GM12878 (cell line): ENCODE measurements at regions not wholly inside any gene's neighbourhood (a gene's known extent, or its start where the extent isn't known, plus 50 kb on each side); places are given as distances from the start of the nearest gene placed in this dataset.

Experiments used
- ATAC-seq: fragments of 200-7000 bp; cut with Tn5 transposase; 3 replicates; pipeline ENCODE4 v1.9.1; 2020; ENCODE audit warnings: mild to moderate bottlenecking, moderate library complexity
- BruUV-seq: library from RNA; stranded (reverse); fragments of 400-500 nt; replicated peaks from 2 replicates; lab custom pipeline; 2021; lab: Mats Ljungman, UMichigan
- CTCF ChIA-PET: fragments of 300-600 bp; sonication (Branson Sonifier 250); formaldehyde crosslinking; extraction: SDS; loops from one replicate; lab custom pipeline; 2021; ENCODE audit warnings: inconsistent platforms; lab: Yijun Ruan, JAX
- POLR2A ChIA-PET: fragments of 350-600 bp; formaldehyde crosslinking; extraction: SDS; loops from one replicate; lab custom pipeline; 2021; ENCODE audit warnings: inconsistent platforms; lab: Charles Lee
- RAD21 ChIA-PET: fragments of 300-600 bp; sonication (Branson Sonifier 250); formaldehyde crosslinking; loops from one replicate; lab custom pipeline; 2023; ENCODE audit warnings: antibody characterized with exemption; ENCODE audit not compliant: unreplicated experiment; lab: Charles Lee
- SMC1A ChIA-PET: fragments of 300-600 bp; sonication (Branson Sonifier 250); formaldehyde crosslinking; loops from one replicate; lab custom pipeline; 2023; ENCODE audit not compliant: unreplicated experiment, uncharacterized antibody; lab: Charles Lee
- DNase-seq: peaks from one replicate; pipeline ENCODE4 v3.0.0-alpha.2; 2011; ENCODE audit warnings: low read depth, low spot score
- FAIRE-seq: peaks from 3 replicates; lab custom pipeline; 2011; peaks lifted over from hg19 to GRCh38; lab: Jason Lieb, UNC
- H2AFZ ChIP-seq: 2 replicates; pipeline ENCODE4 v1.6.0; 2011; ENCODE audit warnings: low read depth, low read length, control low read depth; ENCODE audit not compliant: control insufficient read depth
- H3K27ac ChIP-seq: 2 replicates; pipeline ENCODE4 v1.5.1; 2011; ENCODE audit warnings: control low read depth; ENCODE audit not compliant: control insufficient read depth, insufficient read depth
- H3K27me3 ChIP-seq, 2 experiments: replicated peaks in 1 of 2; 2 replicates each; pipeline versions ENCODE4 v1.6.0 to v1.6.1; 2011; ENCODE audit warnings: low read length in 1 of 2; ENCODE audit not compliant: control insufficient read depth in 2 of 2, insufficient read depth in 2 of 2
- H3K36me3 ChIP-seq, 2 experiments: 2 replicates each; pipeline ENCODE4 v1.5.1; 2011; ENCODE audit warnings: low read length in 1 of 2; ENCODE audit not compliant: control insufficient read depth in 2 of 2, insufficient read depth in 2 of 2
- H3K4me1 ChIP-seq: 2 replicates; pipeline ENCODE4 v1.6.1; 2011; ENCODE audit warnings: mild to moderate bottlenecking, low read length, moderate library complexity, mixed read lengths; ENCODE audit not compliant: control insufficient read depth, insufficient read depth
- H3K4me2 ChIP-seq: 2 replicates; pipeline ENCODE4 v1.6.0; 2011; ENCODE audit warnings: control low read depth; ENCODE audit not compliant: control insufficient read depth, insufficient read depth
- H3K4me3 ChIP-seq: fragments of 200-600 bp; sonication (generic); 2 replicates; pipeline ENCODE4 v1.5.1; 2016
- H3K79me2 ChIP-seq: 2 replicates; pipeline ENCODE4 v1.6.0; 2011; ENCODE audit warnings: low read length; ENCODE audit not compliant: control insufficient read depth, insufficient read depth
- H3K9ac ChIP-seq: 2 replicates; pipeline ENCODE4 v1.8.0; 2011; ENCODE audit warnings: low read length, control low read depth, mixed read lengths; ENCODE audit not compliant: control insufficient read depth, insufficient read depth
- H3K9me3 ChIP-seq: replicated peaks from 3 replicates; pipeline ENCODE4 v1.5.1; 2011; ENCODE audit warnings: mild to moderate bottlenecking, low read length; ENCODE audit not compliant: control insufficient read depth, insufficient read depth
- H4K20me1 ChIP-seq: 2 replicates; pipeline ENCODE4 v1.6.0; 2011; ENCODE audit not compliant: control insufficient read depth, insufficient read depth
- ATF7 ChIP-seq: fragments of 450-650 bp; IDR thresholded peaks from 2 replicates; pipeline ENCODE4 v1.6.1; 2016; ENCODE audit warnings: low read depth, mild to moderate bottlenecking
- E2F8 ChIP-seq: fragments of 450-650 bp; IDR thresholded peaks from 2 replicates; pipeline ENCODE4 v1.6.1; 2018; ENCODE audit warnings: mild to moderate bottlenecking, low read depth, moderate library complexity; ENCODE audit not compliant: partially characterized antibody
- ELK1 ChIP-seq: IDR thresholded peaks from 2 replicates; pipeline ENCODE4 v1.6.1; 2012; ENCODE audit warnings: low read depth, low read length, improper control_type of control experiment
- FOXM1 ChIP-seq: IDR thresholded peaks from 2 replicates; pipeline ENCODE4 v1.6.1; 2012; ENCODE audit warnings: low read depth, mild to moderate bottlenecking, inconsistent platforms, low read length, moderate library complexity
- IKZF1 ChIP-seq: fragments of 450-650 bp; conservative IDR thresholded peaks from 2 replicates; pipeline ENCODE4 v1.6.1; 2017; ENCODE audit warnings: antibody characterized with exemption, mild to moderate bottlenecking
- IKZF2 ChIP-seq, 2 experiments: fragments of 450-650 bp; IDR thresholded peaks; 2 replicates each; pipeline ENCODE4 v1.6.1; 2017; ENCODE audit warnings: mild to moderate bottlenecking in 2 of 2, moderate library complexity in 2 of 2
- IRF4 ChIP-seq: IDR thresholded peaks from 2 replicates; pipeline ENCODE4 v1.6.1; 2011; ENCODE audit warnings: low read depth, low read length
- POLR2AphosphoS2 ChIP-seq: IDR thresholded peaks from 2 replicates; pipeline ENCODE4 v1.6.1; 2011; ENCODE audit warnings: low read depth, mild to moderate bottlenecking, low read length, improper control_type of control experiment, moderate library complexity
- SIN3A ChIP-seq: IDR thresholded peaks from 2 replicates; pipeline ENCODE4 v1.6.1; 2012; ENCODE audit warnings: low read depth, low read length, improper control_type of control experiment
- SP1 ChIP-seq: IDR thresholded peaks from one replicate; pipeline ENCODE4 v1.6.1; 2011; ENCODE audit warnings: low read depth, low read length
- SPI1 ChIP-seq: IDR thresholded peaks from 2 replicates; pipeline ENCODE4 v1.6.1; 2011; ENCODE audit warnings: low read depth, mild to moderate bottlenecking, low read length, moderate library complexity, borderline replicate concordance; ENCODE audit not compliant: insufficient read depth
- ZBED1 ChIP-seq: IDR thresholded peaks from 2 replicates; pipeline ENCODE4 v1.6.1; 2016; ENCODE audit warnings: borderline replicate concordance
- ZBTB11 ChIP-seq: fragments of 450-650 bp; formaldehyde crosslinking; IDR thresholded peaks from 2 replicates; pipeline ENCODE4 v1.5.0; 2022; ENCODE audit warnings: mild to moderate bottlenecking, missing genetic modification characterization
- WGBS: methylation state at CpG from one replicate; pipeline ENCODE4 v1.1.6; 2016; ENCODE audit warnings: low lambda C conversion rate; ENCODE audit not compliant: insufficient replicate concordance, insufficient coverage; ENCODE audit errors: missing lambda C conversion rate; 5-methylcytosine and 5-hydroxymethylcytosine counted together
- in situ Hi-C: fragments of 300-500 bp; cut with MboI; formaldehyde crosslinking; loops from 9 replicates; pipeline ENCODE4 v1.14.3; 2018; ENCODE audit warnings: mixed read lengths
- intact Hi-C: fragments of 100-400 bp; cut with micrococcal nuclease; formaldehyde crosslinking; loops from one replicate; pipeline ENCODE4 v1.14.2; 2022; ENCODE audit not compliant: unreplicated experiment

- no peak for DNase-seq
- WGBS, result 0% methylated on average over 2 of the region's 2 CpGs
- in situ Hi-C loops (no loop called here), intact Hi-C loops (no loop called here)
- TF ChIP-seq ZBTB11 (CRISPR knock-in tag), result no peak
- TF ChIP-seq FOXM1, result no peak
- no peak for TF ChIP-seq IKZF1
- TF ChIP-seq IKZF2 (IDR thresholded peaks at IDR 0.05), result no peak
- TF ChIP-seq ELK1, result no peak
- no peak for TF ChIP-seq SPI1
- no peak for TF ChIP-seq SP1
- no peak for TF ChIP-seq SIN3A
- no peak for TF ChIP-seq ATF7
- TF ChIP-seq IRF4, result no peak
- no peak for TF ChIP-seq E2F8
- TF ChIP-seq ZBED1, result no peak
- no peak for TF ChIP-seq POLR2AphosphoS2
- CTCF ChIA-PET, result no interaction called here
- H3K27me3 ChIP-seq, result no peaks in the 10 kb centered on the region
- no peaks in the 10 kb centered on the region for H3K36me3 ChIP-seq
- no peak overlapping the region for H3K4me3 ChIP-seq
- no peak overlapping the region for H3K4me2 ChIP-seq
- no peaks in the 10 kb centered on the region for H3K79me2 ChIP-seq
- POLR2A ChIA-PET, result no interaction called here
- H3K27ac ChIP-seq, result no peak overlapping the region
- H3K4me1 ChIP-seq, result no peaks in the 10 kb centered on the region
- no peak overlapping the region for H2AFZ ChIP-seq
- SMC1A ChIA-PET, result interaction anchor here (1.2 kb wide), 1 partner anchor 18 kb away, joined by 3 read pairs; no protein-coding TSS in a partner anchor
- BruUV-seq, result no TSS peak
- H3K9ac ChIP-seq, result no peak overlapping the region
- RAD21 ChIA-PET, result no interaction called here
- no peaks in the 10 kb centered on the region for H3K9me3 ChIP-seq
- no peak; the same call in 1 of the 3 replicates for ATAC-seq
- FAIRE-seq, result no peak
- no peaks in the 10 kb centered on the region for H4K20me1 ChIP-seq
Measured at GRCh38 chr10:109219935-109220605, 703.2 kb downstream of the XPNPEP1 start.
